GM12873 (cell line): ENCODE measurements at regions not wholly inside any gene's neighbourhood (a gene's known extent, or its start where the extent isn't known, plus 50 kb on each side); places are given as distances from the start of the nearest gene placed in this dataset.

Source experiments
- TF ChIP-seq, protein P1 (sequence below): IDR thresholded peaks from 2 replicates; pipeline ENCODE4 v1.5.1; 2012; ENCODE audit warnings: low read depth, mild to moderate bottlenecking, moderate library complexity, low read length, control low read depth; ENCODE audit not compliant: insufficient read depth; ENCODE audit errors: missing control alignments

- TF ChIP-seq, protein P1, sequence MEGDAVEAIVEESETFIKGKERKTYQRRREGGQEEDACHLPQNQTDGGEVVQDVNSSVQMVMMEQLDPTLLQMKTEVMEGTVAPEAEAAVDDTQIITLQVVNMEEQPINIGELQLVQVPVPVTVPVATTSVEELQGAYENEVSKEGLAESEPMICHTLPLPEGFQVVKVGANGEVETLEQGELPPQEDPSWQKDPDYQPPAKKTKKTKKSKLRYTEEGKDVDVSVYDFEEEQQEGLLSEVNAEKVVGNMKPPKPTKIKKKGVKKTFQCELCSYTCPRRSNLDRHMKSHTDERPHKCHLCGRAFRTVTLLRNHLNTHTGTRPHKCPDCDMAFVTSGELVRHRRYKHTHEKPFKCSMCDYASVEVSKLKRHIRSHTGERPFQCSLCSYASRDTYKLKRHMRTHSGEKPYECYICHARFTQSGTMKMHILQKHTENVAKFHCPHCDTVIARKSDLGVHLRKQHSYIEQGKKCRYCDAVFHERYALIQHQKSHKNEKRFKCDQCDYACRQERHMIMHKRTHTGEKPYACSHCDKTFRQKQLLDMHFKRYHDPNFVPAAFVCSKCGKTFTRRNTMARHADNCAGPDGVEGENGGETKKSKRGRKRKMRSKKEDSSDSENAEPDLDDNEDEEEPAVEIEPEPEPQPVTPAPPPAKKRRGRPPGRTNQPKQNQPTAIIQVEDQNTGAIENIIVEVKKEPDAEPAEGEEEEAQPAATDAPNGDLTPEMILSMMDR: no peak
Measured at GRCh38 chr12:28802706-28803438, 346.2 kb upstream of the FAR2 start.

GRCh38 chr12:28807535-28807934, 341.5 kb upstream of the FAR2 start:
- TF ChIP-seq, protein P1: no peak

- TF ChIP-seq, protein P1: no peak
Measured at GRCh38 chr12:28811457-28811856, 337.6 kb upstream of the FAR2 start.

DNA sequence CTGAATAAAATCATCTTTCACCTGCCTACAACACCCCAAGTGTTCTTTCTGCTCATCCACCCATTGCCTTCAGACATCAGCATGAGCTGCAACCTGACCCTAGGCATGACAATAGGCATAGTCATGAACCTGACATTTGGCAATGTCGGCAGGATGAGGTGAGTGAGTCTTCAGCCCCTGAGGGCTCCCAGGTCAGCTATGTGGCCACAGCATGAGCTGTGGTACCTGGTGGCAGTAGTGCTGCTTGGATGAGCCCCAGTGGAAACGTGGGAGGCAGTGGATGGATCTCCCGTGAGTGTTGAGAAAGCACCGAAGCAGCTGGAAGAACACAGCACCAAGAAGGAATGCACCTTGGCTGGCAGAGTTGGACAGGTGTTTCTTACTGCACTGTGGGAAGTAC, 334.8 kb upstream of the FAR2 start:
- TF ChIP-seq, protein P1: no peak

DNA sequence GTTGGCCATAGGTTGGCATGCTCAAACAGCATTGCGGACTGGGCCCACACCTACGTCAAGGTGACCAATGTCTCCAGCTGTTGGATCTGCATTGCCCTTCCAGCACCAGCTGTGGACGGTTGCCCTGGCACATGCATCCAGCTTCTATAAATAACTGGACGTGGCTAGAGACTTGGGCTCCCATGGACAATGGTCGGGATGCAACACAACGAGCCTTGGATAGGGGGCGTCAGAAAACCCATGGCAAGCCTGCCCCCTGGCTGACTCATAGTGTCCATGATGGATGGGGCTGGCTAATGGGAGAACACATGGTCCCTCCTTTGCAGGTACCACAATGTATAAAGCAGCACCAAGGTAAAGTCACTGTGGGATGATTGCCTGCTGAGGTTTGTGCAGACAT, 331.6 kb upstream of the FAR2 start:
- TF ChIP-seq, protein P1: no peak

DNA sequence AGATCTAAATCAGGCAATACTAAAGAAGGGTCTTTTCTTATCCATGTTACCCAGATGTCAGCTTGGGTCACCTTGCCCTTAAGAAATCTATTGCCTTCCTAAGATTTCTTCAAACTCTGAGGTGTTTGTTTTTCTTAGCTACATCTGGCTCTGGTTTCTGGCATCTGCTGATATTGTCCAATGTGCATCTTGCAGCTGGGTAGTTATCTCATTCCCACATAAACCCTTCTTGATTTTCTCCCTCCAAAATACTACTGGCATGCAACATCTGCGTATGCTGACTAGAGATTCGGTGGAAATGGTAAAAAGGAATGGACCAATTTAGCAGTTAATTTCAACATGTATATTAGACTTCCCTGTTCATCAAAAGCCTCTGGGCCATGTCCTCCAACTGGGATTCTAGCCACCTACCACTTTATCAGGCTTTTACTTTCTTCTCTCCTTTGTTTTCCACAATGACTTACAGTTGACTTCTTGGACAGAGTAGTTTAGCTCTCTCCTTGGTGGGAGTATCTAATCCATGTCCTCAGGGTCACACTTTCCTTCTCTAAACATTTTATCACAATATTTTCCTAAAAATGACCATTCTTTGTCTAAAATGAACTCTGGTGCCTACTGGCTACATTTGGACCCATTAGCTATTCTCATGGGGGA, 324.8 kb upstream of the FAR2 start:
- TF ChIP-seq, protein P1: no peak

- TF ChIP-seq, protein P1: no peak
Measured at GRCh38 chr12:28824849-28825248, 324.2 kb upstream of the FAR2 start.
